NCI-H1417 (cell line): ENCODE measurements at regions not wholly inside any gene's neighbourhood (a gene's known extent, or its start where the extent isn't known, plus 50 kb on each side); places are given as distances from the start of the nearest gene placed in this dataset.
A peak's percentile ranks its signal among the peaks of the same experiment; 100 is the strongest.
"Not testable (repeated sequence)": the region's sequence is repeated elsewhere in the genome, so short reads cannot be mapped to it uniquely, and the experiment has no call there.

Source experiments
- DNase-seq, 3 experiments: peaks; one replicate each; lab custom pipeline; 2025; lab: John Stamatoyannopoulos, UW

DNA sequence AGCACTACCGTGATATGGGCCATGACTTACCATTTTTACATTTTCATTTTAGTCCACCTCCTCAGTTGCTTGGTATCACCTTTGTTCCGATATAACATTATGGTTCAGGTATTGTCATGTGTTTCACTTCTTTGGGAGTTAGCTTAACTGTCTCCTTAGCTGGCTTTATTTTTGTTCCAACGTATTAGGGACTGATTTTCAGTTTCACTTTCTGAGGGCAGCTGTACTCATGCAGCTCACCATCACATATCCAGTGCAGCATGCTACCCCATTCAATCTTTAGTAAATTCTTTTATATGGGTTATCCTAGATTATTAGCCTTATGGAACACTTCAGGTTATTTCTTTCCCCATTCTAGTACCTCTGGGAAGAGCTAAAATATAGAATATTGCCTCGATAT is 362.2 kb upstream of the IRAK1BP1 start:
- no peak for DNase-seq

DNA sequence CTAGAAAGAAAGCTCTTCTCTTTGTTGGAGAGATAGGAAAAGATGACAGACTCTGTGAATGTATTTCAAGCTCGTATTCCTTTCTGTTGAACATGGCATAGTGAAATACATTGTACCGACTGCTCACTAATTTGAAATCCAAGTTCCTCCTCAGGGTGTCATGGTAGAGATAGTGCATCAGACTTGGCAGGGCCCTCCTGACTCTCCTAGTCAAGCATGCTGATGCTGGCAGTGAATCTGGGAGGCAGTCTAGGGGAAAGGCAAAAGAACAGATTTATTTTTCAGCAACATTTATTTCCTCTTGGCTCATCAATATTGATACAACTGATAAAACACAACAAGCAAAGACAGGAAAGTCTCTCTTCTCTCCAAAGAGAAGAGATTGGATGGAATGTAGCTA is 356.3 kb upstream of the IRAK1BP1 start:
- DNase-seq, result no peak

DNA sequence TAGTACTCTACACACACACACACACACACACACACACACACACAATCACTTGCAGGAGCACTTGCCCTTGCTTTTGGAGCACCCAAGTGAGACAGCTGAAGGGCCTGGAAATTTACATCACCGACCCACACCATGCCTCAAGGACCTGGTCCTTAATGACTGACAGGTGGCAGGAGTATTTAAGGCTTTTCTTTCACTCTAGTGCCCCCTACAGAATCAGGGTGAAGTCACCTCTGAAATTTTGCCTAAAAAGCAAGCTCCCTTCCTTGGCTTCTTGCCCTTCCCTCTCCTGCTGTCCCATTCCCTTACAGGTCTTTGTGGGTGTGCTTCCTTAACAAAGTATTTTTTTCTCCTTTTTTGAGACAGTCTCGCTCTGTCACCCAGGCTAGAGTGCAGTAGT is 353.5 kb upstream of the IRAK1BP1 start:
- peak in 2 of 3 experiments; percentile 3 to 23 for DNase-seq

DNA sequence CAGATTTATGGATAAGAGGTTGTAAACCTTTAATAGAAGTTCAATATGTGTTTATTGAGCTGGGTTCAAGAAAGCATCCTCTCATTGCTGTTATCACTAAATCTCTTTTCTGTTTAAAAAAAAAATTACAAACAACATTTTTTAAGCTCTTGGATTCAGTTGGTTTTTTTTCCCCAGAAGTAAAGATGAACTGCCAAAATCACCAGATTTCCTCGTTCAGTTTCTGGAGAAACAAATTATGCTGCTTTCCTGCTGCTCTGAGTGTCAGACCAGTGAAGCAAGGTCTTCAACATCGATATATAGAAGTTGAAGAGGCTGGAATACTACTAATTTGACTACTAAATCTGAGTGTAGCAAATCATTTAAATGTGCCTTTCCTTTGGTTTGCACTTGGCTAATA is 352.1 kb upstream of the IRAK1BP1 start:
- DNase-seq, result no peak

DNA sequence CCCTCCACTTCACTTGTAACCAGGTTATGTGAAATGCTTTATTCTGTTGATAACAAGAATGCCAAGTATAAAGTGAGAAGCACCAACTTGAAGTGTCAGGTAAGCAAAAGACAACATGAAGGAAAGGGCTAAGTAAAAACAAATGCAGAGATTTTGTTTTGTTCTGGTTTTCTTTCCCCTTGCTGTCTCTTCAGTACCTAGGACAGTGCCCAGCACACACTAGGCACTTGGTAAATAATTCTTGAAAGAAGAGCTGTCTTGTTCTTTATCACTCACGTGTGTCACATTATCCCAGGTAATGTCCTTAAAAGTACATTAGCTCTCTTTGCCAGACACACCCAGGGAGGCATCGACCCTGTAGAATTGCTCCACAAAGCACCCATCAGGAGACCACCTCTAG is 350.0 kb upstream of the IRAK1BP1 start:
- no peak for DNase-seq

DNA sequence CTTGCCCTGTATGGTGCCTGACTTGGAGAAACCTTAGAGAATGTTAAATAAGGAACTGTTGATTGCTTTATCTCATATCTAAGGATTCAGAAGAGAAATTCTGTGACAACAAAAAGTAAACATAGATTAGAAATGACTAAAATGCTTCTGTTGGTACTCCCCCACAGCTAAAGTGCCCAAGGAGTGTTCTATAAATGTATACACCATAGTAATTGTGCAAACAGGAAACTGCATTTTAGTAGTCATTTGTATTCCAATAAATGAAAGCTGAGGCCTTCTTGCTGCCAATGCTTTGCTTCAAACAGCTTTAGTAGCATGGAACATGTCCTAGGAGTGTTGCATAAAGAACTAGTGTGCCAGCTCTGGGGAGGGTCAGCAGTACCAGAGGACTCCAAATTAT is 343.7 kb upstream of the IRAK1BP1 start:
- no peak for DNase-seq

DNA sequence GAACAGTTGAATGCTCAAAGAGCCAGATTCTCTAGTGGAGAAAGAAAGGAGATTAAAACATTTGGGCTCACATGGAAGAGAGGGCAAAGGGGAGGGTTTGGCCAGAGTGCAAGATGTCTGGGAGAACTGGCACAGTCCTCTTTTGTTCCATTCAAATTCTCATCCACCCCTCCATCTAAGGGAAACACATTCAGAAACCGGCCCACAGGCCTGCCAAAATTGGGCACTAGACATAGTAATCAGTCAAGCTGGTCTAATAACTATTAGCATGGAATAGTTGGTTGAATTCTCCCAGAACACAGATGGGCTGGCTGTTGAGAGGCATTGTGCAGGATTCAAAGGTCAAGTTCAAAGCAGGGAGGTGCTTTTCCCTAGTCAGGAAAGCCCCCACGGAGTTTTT is 341.4 kb upstream of the IRAK1BP1 start:
- no peak for DNase-seq

DNA sequence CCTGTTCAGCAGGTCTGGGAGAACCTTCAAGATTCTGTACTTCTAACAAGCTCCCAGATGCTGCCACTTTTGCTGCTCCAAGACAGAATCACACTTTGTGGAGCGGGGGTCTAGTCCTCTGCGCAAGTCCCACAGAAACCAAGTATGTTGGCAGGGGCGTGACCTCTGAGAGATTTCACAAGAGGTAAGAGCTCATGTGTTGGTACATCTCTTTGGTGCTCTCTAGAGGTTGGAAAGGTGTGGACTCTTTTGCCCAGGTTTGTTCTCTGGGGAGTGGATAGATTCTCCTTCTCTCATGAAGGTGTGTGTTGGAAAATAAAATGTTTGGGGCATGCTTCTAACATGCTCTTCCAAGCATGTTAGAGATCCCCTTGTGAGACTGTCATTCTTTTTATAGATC is 340.9 kb upstream of the IRAK1BP1 start:
- no peak for DNase-seq

DNA sequence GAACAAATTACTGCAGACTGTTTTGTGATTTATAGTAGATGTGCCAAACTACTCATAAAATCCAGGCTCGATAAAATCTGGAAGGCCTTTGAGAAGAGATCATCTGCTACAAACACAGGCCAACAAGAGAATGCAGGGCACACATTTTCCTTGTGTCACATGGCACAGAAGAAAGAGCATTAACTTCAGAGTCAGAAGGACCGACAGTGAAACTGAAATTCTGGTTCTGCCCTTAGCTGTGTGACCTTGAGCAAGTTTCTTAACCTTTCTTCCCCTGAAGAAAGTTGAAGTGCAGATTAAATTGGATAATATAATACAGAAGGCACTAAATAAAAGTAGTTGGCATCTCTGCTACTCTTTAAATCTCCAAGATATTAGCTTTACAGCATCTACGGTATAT is 338.4 kb upstream of the IRAK1BP1 start:
- no peak for DNase-seq

DNA sequence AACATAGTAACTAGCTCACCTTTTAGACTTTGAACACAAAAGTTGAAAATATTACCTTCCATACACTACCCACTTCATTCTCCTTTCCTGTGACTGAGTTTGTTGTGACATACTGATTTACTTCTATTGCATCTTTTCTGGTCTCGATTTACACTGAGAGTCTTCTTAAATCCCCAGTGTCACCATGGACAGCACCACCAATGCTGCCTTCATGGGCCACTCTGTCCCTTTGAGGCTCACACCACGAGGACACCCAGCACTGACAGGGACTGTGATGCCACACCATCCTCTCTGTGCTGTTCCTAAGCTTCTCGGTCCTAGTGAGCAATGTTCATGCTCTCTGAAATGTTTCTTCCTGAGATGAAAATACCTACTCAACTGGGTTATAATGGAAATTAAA is 337.1 kb upstream of the IRAK1BP1 start:
- no peak for DNase-seq

DNA sequence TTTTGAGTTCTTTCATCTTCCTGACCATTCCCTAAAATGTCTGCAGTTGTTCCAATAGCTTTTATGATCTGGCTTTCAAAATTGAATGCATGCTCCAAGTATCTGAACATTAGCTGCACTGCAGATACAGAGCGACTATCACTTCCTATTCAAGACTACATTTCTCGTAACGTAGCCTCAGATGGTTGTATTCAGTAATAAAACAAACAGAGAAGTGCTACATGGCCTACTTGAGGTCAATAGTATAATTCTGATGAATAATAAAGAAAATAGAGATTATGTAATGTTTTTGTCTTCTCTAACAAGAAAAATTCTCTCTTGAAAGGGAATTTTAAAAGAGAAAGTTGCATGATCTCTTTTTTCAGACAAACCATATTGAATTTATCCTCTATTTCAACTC is 333.9 kb upstream of the IRAK1BP1 start:
- no peak for DNase-seq

DNA sequence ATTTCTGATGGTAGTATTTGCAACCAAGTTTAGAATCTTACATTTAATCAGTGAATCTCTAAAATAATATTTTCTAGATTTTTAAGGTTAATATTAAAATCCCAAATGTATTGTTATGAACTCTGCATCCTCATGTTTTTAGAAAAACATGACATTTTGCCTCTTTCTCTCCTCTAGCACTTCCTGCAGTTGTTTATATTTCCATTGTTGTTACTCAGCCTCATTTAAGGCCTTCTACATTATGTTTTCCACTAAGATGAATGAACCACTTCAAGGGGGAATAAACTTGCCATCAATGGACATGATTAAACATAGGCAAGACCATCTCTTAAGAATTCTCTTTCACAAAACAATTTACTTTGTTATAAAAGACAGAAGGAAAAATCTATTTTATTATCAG is 333.5 kb upstream of the IRAK1BP1 start:
- DNase-seq, result no peak

DNA sequence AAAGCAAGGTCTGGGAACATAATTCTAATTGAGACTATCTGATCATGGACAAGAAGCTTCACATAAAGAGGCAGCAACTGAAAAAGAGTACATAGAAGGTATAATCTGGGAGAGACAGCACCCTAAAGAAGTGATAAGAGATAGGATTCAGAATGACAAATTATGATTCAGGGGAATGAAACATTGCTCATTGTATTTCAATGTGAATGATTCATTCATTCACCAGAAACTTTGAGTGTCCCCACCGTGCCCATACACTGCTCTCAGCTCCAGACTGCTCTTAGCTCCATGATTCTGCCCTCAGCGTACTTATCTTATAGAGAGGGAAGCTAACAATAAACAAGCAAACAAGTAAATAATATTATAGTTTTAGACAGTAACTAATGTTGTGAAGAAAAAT is 329.3 kb upstream of the IRAK1BP1 start:
- no peak for DNase-seq

DNA sequence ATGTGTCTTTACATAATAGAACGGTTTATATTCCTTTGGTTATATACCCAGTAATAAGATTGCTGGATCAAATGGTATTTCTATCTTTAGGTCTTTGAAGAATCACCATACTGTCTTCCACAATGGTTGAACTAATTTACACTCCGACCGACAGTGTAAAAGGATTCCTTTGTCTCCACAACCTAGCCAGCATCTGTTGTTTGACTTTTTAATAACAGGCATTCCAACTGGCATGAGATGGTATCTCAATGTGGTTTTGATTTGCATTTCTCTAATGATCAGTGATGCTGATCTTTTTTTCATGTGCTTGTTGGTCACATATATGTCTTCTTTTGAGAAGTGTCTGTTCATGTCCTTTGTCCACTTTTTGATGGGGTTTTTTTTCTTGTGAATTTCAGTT is 319.7 kb upstream of the IRAK1BP1 start:
- DNase-seq, result not testable (repeated sequence)

DNA sequence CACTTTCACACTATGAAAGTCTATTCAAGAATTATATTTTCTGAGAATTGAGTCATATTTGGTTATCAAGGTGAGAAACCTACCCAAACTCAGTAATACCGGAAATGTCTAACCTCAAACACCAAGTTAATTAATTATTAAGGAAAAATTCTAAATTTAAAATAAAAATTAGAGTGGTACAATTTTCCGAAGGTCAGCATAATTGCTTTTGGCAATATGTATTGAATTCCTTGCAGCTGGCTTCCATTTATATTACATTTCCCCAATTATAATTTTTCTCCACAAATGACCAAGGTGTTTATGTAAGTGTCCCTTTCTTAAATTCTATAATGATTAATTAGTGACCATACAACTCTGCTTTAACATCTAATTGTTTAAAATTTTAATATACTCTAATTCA is 316.0 kb upstream of the IRAK1BP1 start:
- no peak for DNase-seq

DNA sequence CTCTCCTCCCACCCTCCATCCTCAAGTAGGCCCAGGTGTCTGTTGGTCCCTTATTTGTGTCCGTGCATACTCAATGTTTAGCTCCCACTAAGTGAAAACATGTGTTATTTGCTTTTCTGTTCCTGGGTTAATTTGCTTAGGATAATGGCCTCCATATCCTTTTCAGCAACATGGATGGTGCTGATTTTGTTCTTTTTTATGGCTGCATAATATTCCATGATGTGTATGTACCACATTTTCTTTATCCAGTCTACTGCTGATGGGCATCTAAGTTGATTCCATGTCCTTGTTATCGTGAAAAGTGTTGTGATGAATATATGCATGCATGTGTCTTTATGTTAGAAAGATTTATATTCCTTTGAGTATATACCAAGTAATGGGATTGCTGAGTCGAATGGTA is 314.9 kb upstream of the IRAK1BP1 start:
- no peak for DNase-seq

DNA sequence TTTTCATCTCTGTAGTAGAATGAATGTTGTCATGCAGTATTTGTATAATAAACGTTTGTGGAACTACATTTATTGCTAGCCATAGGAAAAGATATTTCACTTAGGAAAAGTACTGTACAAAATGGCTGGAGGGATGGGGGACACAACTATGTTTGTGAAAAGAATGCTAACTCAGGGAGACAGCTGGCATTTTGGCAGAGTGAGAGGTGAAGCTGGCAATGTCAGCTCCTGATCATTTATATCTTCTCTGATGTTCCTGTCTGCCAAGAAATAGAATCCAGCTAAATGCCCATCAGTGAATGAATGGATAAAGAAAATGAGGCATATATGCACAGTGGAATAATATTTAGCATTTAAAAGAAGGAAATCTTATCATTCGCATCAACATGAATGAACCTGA is 313.0 kb upstream of the IRAK1BP1 start:
- DNase-seq, result no peak

DNA sequence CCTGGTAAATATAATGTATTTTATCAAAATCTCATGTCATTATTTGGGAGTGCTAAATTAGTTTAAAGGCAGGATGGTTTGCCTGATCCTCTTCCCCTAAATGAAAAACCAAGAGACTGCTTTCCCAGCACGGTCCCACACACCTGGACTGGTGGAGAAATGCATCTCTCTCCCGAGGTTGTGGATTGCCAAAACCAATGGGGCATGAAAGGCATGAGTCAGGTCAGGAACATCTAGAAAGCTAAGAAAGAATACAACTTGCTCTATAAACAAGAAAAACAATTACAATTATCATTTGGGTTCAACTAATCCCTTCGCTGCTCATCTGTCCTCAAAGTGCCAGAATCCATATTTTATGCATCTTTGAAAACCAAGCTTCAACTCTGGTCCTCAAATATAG is 308.3 kb upstream of the IRAK1BP1 start:
- no peak for DNase-seq

DNA sequence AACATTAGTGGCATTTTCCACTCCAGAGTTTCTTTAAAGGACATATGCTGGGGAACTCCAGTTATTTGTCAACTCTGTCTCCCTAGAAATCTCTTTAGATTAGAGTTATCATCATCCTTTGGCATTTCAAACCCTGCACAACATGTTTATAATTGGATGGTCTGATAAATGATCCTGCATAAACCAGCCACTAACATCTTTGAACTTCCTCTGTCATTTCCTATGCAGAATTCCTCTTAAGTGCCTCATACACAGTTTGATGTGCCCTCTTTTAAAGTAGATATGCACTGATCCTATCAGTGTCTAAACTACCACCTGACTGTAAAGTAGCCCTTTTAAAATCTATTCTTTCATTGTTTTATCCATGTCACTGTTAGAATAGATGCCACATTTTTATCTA is 306.3 kb upstream of the IRAK1BP1 start:
- DNase-seq, result no peak

DNA sequence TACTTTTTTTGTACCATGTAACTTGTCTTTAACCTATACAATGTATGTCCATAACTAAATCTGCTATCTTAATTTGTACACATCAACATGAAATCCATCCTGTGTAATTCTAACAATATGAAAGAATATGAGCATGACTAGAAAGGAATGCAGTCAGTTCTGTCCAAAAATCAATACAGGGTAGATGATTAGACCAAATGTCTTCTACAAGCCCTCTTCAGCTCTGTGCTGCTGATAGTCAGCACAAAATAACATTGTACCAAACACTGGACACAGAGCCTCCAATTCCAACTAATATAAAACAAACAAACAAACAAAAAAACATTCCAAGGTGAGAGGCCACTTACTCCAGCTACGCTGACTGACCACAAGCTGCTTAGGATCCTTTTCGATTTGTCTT is 301.4 kb upstream of the IRAK1BP1 start:
- no peak for DNase-seq

DNA sequence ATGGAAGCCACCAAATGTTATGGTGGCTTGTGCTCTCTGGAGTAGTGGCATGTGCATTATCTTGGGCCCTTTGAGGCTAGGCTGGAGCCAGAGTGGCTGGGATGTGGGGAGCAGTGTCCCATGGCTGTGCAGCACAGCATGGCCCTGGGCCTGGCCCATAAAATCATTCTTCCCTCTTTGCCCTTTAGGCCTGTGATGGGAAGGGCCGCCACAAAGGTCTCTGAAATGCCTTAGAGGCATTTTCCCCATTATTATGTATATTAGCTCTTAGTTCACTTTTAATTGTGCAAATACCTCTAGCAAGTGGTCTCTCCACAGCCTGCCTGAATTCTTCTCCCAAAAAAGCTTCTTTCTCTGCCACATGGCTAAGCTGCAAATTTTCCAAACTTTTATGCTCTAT is 297.3 kb upstream of the IRAK1BP1 start:
- DNase-seq, result no peak

DNA sequence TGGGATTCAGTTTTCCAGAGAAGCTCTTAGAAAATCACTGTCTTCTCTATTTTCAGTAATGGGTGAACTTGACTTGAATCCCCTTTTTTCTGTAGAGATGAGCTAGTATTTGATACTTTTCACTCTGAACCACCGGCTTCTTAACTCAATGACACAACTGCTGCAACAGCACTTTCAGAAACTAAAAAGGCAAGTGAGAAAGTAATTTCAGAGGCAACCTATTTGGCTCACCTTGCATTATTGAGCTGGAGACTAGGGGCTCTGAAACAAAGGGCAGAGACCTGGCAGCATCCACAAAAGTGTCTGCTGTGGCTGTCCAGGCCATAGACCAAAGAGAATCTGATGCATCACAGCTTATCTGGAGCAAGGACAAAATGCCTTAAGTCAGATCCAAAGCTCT is 289.8 kb upstream of the IRAK1BP1 start:
- DNase-seq, result peak in 1 of 3 experiments; percentile 15

DNA sequence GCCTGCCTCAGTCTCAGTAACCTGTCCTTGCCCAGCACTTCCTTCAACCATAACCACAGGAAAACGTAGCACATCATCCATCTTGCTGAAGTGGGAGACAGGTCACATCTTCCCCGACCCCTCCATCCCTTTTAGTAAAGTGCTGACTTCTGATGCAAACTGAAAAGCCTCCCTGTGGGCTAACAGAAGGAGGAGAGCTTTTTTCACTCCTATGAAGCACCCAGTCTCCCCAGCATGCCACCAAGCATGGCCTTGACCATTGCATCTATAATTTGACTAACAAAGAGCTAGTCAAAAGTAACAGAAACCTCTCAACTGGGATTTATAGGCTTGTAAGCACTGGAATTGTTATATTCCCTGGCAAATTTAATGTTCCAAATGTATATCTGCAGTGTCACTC is 288.9 kb upstream of the IRAK1BP1 start:
- peak in 2 of 3 experiments; percentile 31 to 78 for DNase-seq

DNA sequence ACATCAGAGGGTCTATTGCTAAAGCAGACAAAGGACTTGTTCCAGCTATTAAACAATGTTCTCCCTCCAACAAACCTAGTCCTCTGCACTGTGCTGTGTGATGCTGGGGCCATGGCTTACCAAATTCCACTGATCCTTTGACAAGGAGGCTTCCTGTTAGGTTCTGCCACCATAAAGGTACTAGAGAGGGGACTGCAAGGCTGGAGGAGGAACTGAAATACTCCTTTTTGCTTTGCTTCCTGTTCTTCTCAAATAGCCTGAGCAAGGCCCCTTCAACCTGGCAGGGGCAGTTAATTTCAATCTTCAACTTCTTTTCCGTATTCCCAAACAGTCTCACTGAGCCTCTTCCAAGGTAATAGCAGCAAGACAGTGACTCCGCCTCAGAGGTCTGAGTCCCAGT is 286.4 kb upstream of the IRAK1BP1 start:
- DNase-seq, result no peak

DNA sequence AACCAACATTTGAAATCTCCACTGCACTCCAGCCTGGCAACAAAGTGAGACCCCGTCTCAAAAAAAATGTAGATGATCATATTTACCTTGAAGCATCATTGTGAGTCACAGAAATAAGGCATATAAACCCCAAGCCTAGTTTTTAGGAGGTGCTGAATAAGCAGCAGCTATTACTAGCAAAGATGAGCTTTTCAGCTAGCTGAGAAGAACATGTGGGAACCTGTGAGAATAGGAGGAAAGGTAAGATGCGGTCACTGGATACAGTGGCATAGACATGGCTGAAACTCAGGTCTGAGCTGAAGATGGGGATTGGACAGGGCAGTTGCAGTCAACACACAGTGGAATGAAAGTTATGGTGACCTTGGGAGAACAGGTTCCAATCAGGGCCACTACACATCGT is 284.3 kb upstream of the IRAK1BP1 start:
- DNase-seq, result no peak
